ENCODE measurements at regions not wholly inside any gene's neighbourhood (a gene's known extent, or its start where the extent isn't known, plus 50 kb on each side); places are given as distances from the start of the nearest gene placed in this dataset.

- TF ChIP-seq CTCF (IDR thresholded peaks at IDR 0.05; ENCODE audit: low read depth, low read length): peak; percentile 44
- TF ChIP-seq POLR2A (IDR thresholded peaks at IDR 0.05; ENCODE audit: extremely low read depth, insufficient read length): no peak
Observed at GRCh38 chr4:85084371-85085094, 118.0 kb upstream of the WDFY3 start.
